Smooth muscle cell (in vitro differentiated cells): ENCODE measurements at regions not wholly inside any gene's neighbourhood (a gene's known extent, or its start where the extent isn't known, plus 50 kb on each side); places are given as distances from the start of the nearest gene placed in this dataset.
A peak's percentile ranks its signal among the peaks of the same experiment; 100 is the strongest.

ENCODE experiments used
- DNase-seq: peaks from one replicate; lab custom pipeline; 2025; ENCODE audit not compliant: unreplicated experiment; lab: John Stamatoyannopoulos, UW
- H2AFZ ChIP-seq: fragments of 200-600 bp; sonication (generic); 2 replicates; pipeline ENCODE4 v1.6.0; 2016; ENCODE audit warnings: antibody characterized with exemption, low read depth, mild to moderate bottlenecking
- H3F3A ChIP-seq: fragments of 200-600 bp; sonication (generic); 2 replicates; pipeline ENCODE4 v1.6.0; 2017; ENCODE audit warnings: antibody characterized with exemption, low read depth
- H3K27ac ChIP-seq: fragments of 200-600 bp; sonication (generic); 2 replicates; pipeline ENCODE4 v1.5.1; 2016; ENCODE audit warnings: low read depth, mild to moderate bottlenecking
- H3K27me3 ChIP-seq: fragments of 200-600 bp; sonication (generic); 2 replicates; pipeline ENCODE4 v1.6.1; 2016; ENCODE audit warnings: low read depth, mild to moderate bottlenecking
- H3K36me3 ChIP-seq: fragments of 200-600 bp; sonication (generic); 2 replicates; pipeline ENCODE4 v1.5.1; 2016; ENCODE audit warnings: low read depth
- H3K4me1 ChIP-seq: fragments of 200-600 bp; sonication (generic); 2 replicates; pipeline ENCODE4 v1.5.1; 2016; ENCODE audit warnings: low read depth
- H3K4me2 ChIP-seq: fragments of 200-600 bp; sonication (generic); 2 replicates; pipeline ENCODE4 v1.6.0; 2016; ENCODE audit warnings: mild to moderate bottlenecking
- H3K4me3 ChIP-seq: fragments of 200-600 bp; sonication (generic); 2 replicates; pipeline ENCODE4 v1.5.1; 2016; ENCODE audit warnings: mild to moderate bottlenecking
- H3K79me2 ChIP-seq: fragments of 200-600 bp; sonication (generic); 2 replicates; pipeline ENCODE4 v1.6.0; 2016; ENCODE audit warnings: low read depth, mild to moderate bottlenecking
- H3K9ac ChIP-seq: fragments of 200-600 bp; sonication (generic); 2 replicates; pipeline ENCODE4 v1.6.0; 2016; ENCODE audit warnings: low read depth
- H3K9me3 ChIP-seq: fragments of 200-600 bp; sonication (generic); replicated peaks from 2 replicates; pipeline ENCODE4 v1.5.1; 2016; ENCODE audit warnings: low read depth
- H4K20me1 ChIP-seq: fragments of 200-600 bp; sonication (generic); 2 replicates; pipeline ENCODE4 v1.6.0; 2016; ENCODE audit warnings: low read depth
- WGBS: methylation state at CpG from one replicate; pipeline ENCODE4 v1.1.7; 2016; ENCODE audit warnings: low lambda C conversion rate; 5-methylcytosine and 5-hydroxymethylcytosine counted together
- TF ChIP-seq, protein P1 (sequence below): fragments of 200-600 bp; sonication (generic); IDR thresholded peaks from 2 replicates; pipeline ENCODE4 v1.5.1; 2017; ENCODE audit warnings: borderline replicate concordance, mild to moderate bottlenecking, antibody characterized with exemption; ENCODE audit not compliant: insufficient read depth, poor library complexity, severe bottlenecking

DNA sequence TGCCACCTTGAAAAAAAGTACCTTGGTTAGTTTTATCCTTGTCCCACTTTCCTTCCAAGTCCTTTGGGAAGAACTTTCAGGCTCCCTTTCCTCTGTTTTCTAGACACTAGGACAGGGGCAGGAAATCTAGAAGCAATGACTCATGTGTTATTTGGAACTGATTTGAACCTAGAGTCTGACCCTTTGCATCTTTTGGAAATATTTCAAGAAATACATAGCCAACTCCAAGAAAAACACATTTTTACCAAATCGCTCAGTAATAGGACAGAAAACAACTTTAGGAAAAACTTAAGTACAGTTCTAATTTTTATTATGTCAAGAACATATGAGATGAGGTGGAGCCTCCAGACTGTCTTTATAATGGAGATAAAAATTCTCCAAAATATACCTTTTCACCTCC, 292.4 kb downstream of the PTBP2 start:
- TF ChIP-seq, protein P1, sequence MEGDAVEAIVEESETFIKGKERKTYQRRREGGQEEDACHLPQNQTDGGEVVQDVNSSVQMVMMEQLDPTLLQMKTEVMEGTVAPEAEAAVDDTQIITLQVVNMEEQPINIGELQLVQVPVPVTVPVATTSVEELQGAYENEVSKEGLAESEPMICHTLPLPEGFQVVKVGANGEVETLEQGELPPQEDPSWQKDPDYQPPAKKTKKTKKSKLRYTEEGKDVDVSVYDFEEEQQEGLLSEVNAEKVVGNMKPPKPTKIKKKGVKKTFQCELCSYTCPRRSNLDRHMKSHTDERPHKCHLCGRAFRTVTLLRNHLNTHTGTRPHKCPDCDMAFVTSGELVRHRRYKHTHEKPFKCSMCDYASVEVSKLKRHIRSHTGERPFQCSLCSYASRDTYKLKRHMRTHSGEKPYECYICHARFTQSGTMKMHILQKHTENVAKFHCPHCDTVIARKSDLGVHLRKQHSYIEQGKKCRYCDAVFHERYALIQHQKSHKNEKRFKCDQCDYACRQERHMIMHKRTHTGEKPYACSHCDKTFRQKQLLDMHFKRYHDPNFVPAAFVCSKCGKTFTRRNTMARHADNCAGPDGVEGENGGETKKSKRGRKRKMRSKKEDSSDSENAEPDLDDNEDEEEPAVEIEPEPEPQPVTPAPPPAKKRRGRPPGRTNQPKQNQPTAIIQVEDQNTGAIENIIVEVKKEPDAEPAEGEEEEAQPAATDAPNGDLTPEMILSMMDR, result no peak
- Histone ChIP-seq H2AFZ (no peak overlapping the region), H3K4me3 (no peak overlapping the region), H3F3A (no peaks in the 10 kb centered on the region), H3K79me2 (no peaks in the 10 kb centered on the region), H3K4me1 (peaks cover 13% of the 10 kb centered on the region), H3K36me3 (no peaks in the 10 kb centered on the region), H4K20me1 (no peaks in the 10 kb centered on the region), H3K9me3 (no peaks in the 10 kb centered on the region), H3K27ac (no peak overlapping the region), H3K4me2 (no peak overlapping the region), H3K9ac (no peak overlapping the region), H3K27me3 (no peaks in the 10 kb centered on the region)
- DNase-seq, result no peak
- WGBS, result 87% methylated on average over 1 of the region's 1 CpG

DNA sequence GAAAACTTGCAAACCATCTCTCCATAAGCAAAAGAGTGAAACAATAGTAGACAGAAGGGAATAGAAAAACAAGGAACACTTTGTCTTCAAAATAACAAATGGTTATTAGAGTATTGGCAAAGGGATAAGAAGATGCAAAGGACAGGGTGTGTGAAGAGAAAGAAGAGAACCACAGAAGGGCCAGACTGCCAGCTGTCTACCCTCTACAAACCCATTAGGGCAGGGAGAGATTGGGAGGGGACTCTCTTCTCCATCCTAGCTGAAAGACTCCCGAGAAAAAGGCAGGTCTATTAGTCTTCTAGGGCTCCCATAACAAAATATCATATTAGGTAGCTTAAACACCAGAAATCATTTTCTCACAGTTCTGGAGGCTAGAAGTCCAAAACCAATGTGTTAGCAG, 292.8 kb downstream of the PTBP2 start:
- Histone ChIP-seq H3F3A (no peaks in the 10 kb centered on the region), H3K27ac (no peak overlapping the region), H3K4me3 (no peak overlapping the region), H3K36me3 (no peaks in the 10 kb centered on the region), H4K20me1 (no peaks in the 10 kb centered on the region), H3K9me3 (no peaks in the 10 kb centered on the region), H3K9ac (no peak overlapping the region), H3K27me3 (no peaks in the 10 kb centered on the region), H3K79me2 (no peaks in the 10 kb centered on the region), H3K4me2 (no peak overlapping the region), H2AFZ (no peak overlapping the region), H3K4me1 (peaks cover 13% of the 10 kb centered on the region)
- no peak for DNase-seq
- WGBS, result 90% methylated on average over 1 of the region's 1 CpG
- TF ChIP-seq, protein P1, result no peak

DNA sequence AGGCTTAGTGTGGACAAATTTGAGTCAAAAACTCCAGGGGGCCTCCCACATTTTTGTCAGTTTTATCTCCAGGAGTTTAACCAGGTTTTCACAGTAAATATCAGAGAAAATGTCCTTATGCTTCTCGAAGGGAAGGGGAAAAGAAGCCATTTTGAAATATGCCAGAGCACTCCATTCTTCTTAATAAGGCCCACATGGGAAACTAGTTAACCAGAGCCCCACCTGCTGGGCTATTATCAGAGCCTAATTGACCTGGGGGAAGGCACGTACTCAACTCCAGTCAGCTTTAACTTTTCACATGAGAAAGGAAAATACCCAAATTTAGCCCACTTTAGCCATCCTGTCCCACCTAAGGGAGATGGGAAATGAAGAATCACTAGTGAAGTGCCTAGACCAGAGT, 296.3 kb downstream of the PTBP2 start:
- DNase-seq, result no peak
- Histone ChIP-seq H3K4me2 (no peak overlapping the region), H3K36me3 (no peaks in the 10 kb centered on the region), H3K79me2 (no peaks in the 10 kb centered on the region), H2AFZ (peak overlapping the region; percentile 17), H3F3A (no peaks in the 10 kb centered on the region), H4K20me1 (no peaks in the 10 kb centered on the region), H3K27ac (no peak overlapping the region), H3K9ac (no peak overlapping the region), H3K27me3 (no peaks in the 10 kb centered on the region), H3K4me1 (peaks cover 13% of the 10 kb centered on the region), H3K4me3 (no peak overlapping the region), H3K9me3 (no peaks in the 10 kb centered on the region)
- 62% methylated on average over 2 of the region's 2 CpGs for WGBS
- TF ChIP-seq, protein P1, result no peak
